Erythroblast (primary cell): ENCODE measurements at regions not wholly inside any gene's neighbourhood (a gene's known extent, or its start where the extent isn't known, plus 50 kb on each side); places are given as distances from the start of the nearest gene placed in this dataset.

ENCODE experiments used
- GATA1 ChIP-seq: IDR thresholded peaks from 2 replicates; pipeline ENCODE4 v1.6.1; 2011; ENCODE audit warnings: low read depth, mild to moderate bottlenecking, control low read depth, low read length, moderate library complexity
- POLR2A ChIP-seq: IDR thresholded peaks from 2 replicates; pipeline ENCODE4 v1.6.1; 2011; ENCODE audit warnings: mild to moderate bottlenecking, low read length

DNA sequence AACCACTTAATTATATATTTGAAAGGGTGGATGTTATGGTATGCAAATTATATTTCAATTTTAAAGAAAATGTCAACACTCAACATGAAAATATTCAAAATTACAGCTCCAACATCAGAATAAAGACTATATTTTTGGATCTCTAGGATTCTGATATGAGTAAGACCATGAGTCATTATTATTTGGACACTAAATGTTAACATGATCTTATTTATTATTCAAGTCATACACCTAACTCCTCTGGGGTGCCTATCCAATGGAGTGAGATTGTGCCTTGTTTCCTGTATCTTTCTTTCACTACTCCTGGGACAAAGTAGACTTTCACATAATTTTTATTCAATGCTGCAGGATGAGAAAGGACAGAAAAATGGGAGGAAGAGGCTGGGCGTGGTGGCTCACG lies 135.2 kb upstream of the PRSS1 start:
- TF ChIP-seq POLR2A (no peak), GATA1 (no peak)
